Fibroblast of lung (primary cell): ENCODE measurements at regions not wholly inside any gene's neighbourhood (a gene's known extent, or its start where the extent isn't known, plus 50 kb on each side); places are given as distances from the start of the nearest gene placed in this dataset.

Source experiments
- EZH2 ChIP-seq: IDR thresholded peaks from 2 replicates; pipeline ENCODE4 v1.5.1; 2012; ENCODE audit warnings: low read length, control low read depth, mild to moderate bottlenecking; ENCODE audit errors: missing control alignments
- TF ChIP-seq, protein P1 (sequence below), 2 donors: IDR thresholded peaks in 1 of 2; conservative IDR thresholded peaks in 1 of 2; 1 replicate in 1 of 2; 2 replicates in 1 of 2; pipeline ENCODE4 v1.5.1; 2011 to 2012; ENCODE audit warnings: low read length in 2 of 2, control low read depth in 1 of 2, inconsistent platforms in 1 of 2, low read depth in 1 of 2, mild to moderate bottlenecking in 1 of 2

DNA sequence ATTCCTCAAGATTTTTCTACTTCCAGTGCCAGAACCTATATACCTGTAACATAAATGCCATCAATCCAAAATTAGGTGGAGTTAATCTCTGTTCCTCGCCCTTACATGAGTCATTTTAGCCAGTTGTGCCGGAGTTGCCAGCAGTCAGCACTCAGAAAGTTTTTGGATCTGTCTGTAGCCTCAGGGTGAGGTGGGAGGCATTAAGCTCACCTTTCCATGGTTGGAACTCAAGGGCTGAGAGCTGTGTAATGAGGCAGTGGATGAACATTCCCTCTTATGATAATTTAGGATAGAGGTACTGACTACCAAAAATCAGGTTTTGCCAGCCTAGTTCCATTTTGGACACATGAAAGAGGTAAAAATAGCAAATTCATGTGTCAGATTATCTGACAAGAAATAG is 1553.1 kb upstream of the ADGRL3 start:
- TF ChIP-seq, protein P1, sequence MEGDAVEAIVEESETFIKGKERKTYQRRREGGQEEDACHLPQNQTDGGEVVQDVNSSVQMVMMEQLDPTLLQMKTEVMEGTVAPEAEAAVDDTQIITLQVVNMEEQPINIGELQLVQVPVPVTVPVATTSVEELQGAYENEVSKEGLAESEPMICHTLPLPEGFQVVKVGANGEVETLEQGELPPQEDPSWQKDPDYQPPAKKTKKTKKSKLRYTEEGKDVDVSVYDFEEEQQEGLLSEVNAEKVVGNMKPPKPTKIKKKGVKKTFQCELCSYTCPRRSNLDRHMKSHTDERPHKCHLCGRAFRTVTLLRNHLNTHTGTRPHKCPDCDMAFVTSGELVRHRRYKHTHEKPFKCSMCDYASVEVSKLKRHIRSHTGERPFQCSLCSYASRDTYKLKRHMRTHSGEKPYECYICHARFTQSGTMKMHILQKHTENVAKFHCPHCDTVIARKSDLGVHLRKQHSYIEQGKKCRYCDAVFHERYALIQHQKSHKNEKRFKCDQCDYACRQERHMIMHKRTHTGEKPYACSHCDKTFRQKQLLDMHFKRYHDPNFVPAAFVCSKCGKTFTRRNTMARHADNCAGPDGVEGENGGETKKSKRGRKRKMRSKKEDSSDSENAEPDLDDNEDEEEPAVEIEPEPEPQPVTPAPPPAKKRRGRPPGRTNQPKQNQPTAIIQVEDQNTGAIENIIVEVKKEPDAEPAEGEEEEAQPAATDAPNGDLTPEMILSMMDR (conservative IDR thresholded peaks at IDR 0.05 in 1 of 2, IDR thresholded peaks at IDR 0.05 in 1 of 2; ENCODE audit: low read depth in 1 of 2, low read length in 2 of 2), result no peak
- no peak for TF ChIP-seq EZH2
